ENCODE measurements at regions not wholly inside any gene's neighbourhood (a gene's known extent, or its start where the extent isn't known, plus 50 kb on each side); places are given as distances from the start of the nearest gene placed in this dataset.

DNA sequence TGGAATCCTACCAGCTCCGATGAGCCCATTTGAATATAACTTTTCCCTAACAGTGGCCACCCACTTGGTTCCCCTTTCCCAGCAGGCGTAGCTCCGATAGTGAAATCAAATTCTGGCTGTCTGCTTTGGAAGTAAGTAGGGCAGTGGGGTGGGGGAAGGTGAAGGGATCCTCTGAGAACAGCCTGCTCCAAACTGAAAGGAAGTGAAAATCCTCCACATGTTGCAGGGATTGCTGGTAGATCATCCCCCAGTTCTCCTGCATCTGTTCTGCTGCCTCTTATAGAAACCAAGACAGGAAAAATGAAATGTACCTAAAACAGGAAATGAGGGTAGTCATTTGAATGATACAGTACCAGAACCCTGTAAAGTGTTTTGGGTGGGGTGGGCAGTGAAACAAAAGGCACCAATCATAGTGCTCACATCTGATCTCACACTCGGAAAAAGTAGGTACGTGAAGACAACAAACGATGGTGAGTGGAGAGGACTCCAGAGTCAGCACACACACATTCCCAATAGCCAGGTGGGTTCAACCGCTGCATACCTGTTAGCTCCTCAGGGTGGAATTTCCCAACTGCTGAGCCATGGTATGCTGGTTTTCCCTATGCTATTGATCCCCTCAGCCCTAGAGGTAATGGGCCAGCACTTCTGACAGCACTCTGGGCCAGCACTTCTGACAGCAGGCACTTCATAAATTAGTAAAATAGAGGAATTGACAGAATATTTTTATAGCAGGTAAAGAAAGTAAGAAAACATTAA, 304.9 kb upstream of the ADAMTS9 start:
- Mint-ChIP-seq H3K4me1 (ENCODE audit: unreplicated experiment) (peaks cover 57% of the 10 kb centered on the region), H3K36me3 (ENCODE audit: low read depth, unreplicated experiment) (no peaks in the 10 kb centered on the region), H3K27ac (ENCODE audit: unreplicated experiment) (no peak overlapping the region), H3K9me3 (ENCODE audit: unreplicated experiment) (no peaks in the 10 kb centered on the region), H3K27me3 (ENCODE audit: unreplicated experiment) (no peaks in the 10 kb centered on the region), H3K4me3 (ENCODE audit: unreplicated experiment) (no peak overlapping the region)
- TF ChIP-seq, protein P1, sequence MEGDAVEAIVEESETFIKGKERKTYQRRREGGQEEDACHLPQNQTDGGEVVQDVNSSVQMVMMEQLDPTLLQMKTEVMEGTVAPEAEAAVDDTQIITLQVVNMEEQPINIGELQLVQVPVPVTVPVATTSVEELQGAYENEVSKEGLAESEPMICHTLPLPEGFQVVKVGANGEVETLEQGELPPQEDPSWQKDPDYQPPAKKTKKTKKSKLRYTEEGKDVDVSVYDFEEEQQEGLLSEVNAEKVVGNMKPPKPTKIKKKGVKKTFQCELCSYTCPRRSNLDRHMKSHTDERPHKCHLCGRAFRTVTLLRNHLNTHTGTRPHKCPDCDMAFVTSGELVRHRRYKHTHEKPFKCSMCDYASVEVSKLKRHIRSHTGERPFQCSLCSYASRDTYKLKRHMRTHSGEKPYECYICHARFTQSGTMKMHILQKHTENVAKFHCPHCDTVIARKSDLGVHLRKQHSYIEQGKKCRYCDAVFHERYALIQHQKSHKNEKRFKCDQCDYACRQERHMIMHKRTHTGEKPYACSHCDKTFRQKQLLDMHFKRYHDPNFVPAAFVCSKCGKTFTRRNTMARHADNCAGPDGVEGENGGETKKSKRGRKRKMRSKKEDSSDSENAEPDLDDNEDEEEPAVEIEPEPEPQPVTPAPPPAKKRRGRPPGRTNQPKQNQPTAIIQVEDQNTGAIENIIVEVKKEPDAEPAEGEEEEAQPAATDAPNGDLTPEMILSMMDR (IDR thresholded peaks at IDR 0.05; ENCODE audit: unreplicated experiment), result no peak
- no peak for DNase-seq (ENCODE audit: low spot score)

DNA sequence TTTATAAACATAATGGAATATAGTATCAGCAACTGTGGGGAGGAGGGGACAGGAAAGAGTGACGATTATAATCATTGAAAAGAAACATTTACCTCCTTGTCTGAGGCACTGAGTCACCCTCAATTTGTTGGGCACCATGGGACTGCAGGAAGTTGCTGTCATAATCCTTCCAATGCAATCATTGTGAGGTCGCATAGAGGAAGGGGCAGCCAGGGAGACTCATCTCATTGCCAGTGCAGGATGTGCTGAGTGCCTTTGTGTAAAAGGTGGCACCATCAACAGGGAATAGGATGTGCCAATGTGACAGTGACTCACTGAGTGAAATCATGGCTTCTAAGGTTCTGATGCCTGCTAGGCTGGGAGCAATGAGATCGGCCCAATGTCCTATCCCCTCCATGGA, 300.4 kb upstream of the ADAMTS9 start:
- peaks cover 24% of the 10 kb centered on the region for H3K4me1 Mint-ChIP-seq (ENCODE audit: unreplicated experiment)
- H3K4me3 Mint-ChIP-seq (ENCODE audit: unreplicated experiment), result no peak overlapping the region
- TF ChIP-seq, protein P1 (IDR thresholded peaks at IDR 0.05; ENCODE audit: unreplicated experiment), result no peak
- DNase-seq (ENCODE audit: low spot score), result no peak
- H3K27ac Mint-ChIP-seq (ENCODE audit: unreplicated experiment), result no peak overlapping the region
- no peaks in the 10 kb centered on the region for H3K36me3 Mint-ChIP-seq (ENCODE audit: low read depth, unreplicated experiment)
- no peaks in the 10 kb centered on the region for H3K9me3 Mint-ChIP-seq (ENCODE audit: unreplicated experiment)
- no peaks in the 10 kb centered on the region for H3K27me3 Mint-ChIP-seq (ENCODE audit: unreplicated experiment)

DNA sequence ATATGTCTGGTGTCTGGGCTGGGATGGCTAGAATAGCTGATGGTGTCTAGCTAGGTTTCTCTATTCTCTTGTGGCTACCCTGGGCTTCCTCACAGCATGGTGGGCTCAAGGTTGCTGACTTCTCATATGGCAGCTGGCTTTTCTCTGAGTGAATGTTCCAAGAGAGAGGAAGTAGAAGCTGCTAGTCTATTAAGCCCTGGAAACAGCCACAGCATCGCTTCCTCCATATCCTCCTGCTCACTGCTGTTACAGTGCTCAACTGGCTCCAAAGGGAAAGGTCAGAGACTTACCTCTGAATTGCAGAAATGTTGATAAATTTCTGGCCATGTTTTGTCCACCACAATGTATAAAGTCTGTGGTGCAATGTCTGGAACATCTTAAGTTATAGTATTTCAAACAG, 299.9 kb upstream of the ADAMTS9 start:
- no peaks in the 10 kb centered on the region for H3K36me3 Mint-ChIP-seq (ENCODE audit: low read depth, unreplicated experiment)
- no peaks in the 10 kb centered on the region for H3K9me3 Mint-ChIP-seq (ENCODE audit: unreplicated experiment)
- no peaks in the 10 kb centered on the region for H3K27me3 Mint-ChIP-seq (ENCODE audit: unreplicated experiment)
- DNase-seq (ENCODE audit: low spot score), result no peak
- H3K27ac Mint-ChIP-seq (ENCODE audit: unreplicated experiment), result no peak overlapping the region
- no peak overlapping the region for H3K4me3 Mint-ChIP-seq (ENCODE audit: unreplicated experiment)
- TF ChIP-seq, protein P1 (IDR thresholded peaks at IDR 0.05; ENCODE audit: unreplicated experiment), result no peak
- peaks cover 20% of the 10 kb centered on the region for H3K4me1 Mint-ChIP-seq (ENCODE audit: unreplicated experiment)

DNA sequence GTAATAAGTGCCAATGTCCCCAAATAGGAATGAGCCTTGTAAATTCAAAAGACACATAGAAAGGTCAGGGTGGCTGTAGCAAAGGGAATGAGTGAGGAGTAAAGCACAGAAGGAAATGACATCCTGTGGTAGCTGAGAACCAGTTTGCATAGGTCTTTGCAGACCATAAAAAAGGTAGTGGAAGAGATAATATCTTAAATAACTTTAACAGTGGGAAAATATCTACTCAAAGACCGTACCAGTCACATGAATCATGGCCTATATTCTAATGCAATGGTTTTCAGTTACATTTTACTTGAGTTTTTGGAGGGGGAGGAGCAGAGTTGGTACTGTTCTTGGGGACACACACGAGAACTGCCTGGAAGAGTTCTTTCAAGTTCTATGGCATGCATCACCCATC, 297.3 kb upstream of the ADAMTS9 start:
- H3K4me1 Mint-ChIP-seq (ENCODE audit: unreplicated experiment), result peaks cover 12% of the 10 kb centered on the region
- H3K36me3 Mint-ChIP-seq (ENCODE audit: low read depth, unreplicated experiment), result no peaks in the 10 kb centered on the region
- H3K9me3 Mint-ChIP-seq (ENCODE audit: unreplicated experiment), result no peaks in the 10 kb centered on the region
- TF ChIP-seq, protein P1 (IDR thresholded peaks at IDR 0.05; ENCODE audit: unreplicated experiment), result no peak
- no peak overlapping the region for H3K4me3 Mint-ChIP-seq (ENCODE audit: unreplicated experiment)
- no peaks in the 10 kb centered on the region for H3K27me3 Mint-ChIP-seq (ENCODE audit: unreplicated experiment)
- no peak for DNase-seq (ENCODE audit: low spot score)
- no peak overlapping the region for H3K27ac Mint-ChIP-seq (ENCODE audit: unreplicated experiment)

DNA sequence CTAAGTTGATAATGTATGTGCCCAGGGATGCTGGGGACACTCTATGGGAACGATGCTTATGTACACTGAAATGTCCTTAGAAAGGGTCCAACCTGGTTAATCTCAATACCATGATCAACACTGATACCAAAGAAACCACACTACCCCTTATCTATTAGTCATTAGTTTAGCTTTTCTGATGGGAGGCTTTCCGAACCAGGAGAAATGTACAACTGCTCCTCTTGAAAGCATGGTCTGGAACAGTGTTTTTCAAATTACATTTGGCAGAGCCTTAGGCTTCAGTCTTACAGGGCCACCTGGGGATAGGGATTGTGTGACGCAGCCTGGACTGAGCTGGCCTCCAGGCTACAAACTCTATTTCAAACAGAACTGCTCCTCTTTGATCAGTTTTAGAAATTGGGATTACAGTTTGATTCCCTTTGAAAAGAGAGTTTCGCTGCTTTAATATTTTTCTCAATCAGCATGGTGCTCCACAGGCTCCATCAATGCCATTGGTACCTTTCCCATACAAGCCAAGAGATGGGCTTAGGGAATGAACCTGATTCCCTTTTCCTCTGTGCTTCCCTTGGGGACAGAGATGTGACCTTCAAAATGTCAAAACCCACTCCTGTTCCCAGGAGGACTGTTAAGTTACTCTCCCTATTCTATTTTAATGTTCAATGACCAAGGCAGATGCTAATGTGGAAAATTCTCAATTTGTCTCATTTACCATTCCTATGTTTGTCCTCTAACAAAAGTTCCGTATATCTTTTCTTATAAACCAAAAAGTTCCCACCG, 296.0 kb upstream of the ADAMTS9 start:
- H3K27me3 Mint-ChIP-seq (ENCODE audit: unreplicated experiment), result no peaks in the 10 kb centered on the region
- no peaks in the 10 kb centered on the region for H3K9me3 Mint-ChIP-seq (ENCODE audit: unreplicated experiment)
- H3K36me3 Mint-ChIP-seq (ENCODE audit: low read depth, unreplicated experiment), result no peaks in the 10 kb centered on the region
- no peak overlapping the region for H3K27ac Mint-ChIP-seq (ENCODE audit: unreplicated experiment)
- TF ChIP-seq, protein P1 (IDR thresholded peaks at IDR 0.05; ENCODE audit: unreplicated experiment), result no peak
- no peak for DNase-seq (ENCODE audit: low spot score)
- no peak overlapping the region for H3K4me3 Mint-ChIP-seq (ENCODE audit: unreplicated experiment)
- peaks cover 12% of the 10 kb centered on the region for H3K4me1 Mint-ChIP-seq (ENCODE audit: unreplicated experiment)

All from endothelial cell (in vitro differentiated cells).